NCI-H1092 (cell line): ENCODE measurements at regions not wholly inside any gene's neighbourhood (a gene's known extent, or its start where the extent isn't known, plus 50 kb on each side); places are given as distances from the start of the nearest gene placed in this dataset.

ENCODE experiments used
- DNase-seq: peaks from one replicate; lab custom pipeline; 2025; lab: John Stamatoyannopoulos, UW

DNA sequence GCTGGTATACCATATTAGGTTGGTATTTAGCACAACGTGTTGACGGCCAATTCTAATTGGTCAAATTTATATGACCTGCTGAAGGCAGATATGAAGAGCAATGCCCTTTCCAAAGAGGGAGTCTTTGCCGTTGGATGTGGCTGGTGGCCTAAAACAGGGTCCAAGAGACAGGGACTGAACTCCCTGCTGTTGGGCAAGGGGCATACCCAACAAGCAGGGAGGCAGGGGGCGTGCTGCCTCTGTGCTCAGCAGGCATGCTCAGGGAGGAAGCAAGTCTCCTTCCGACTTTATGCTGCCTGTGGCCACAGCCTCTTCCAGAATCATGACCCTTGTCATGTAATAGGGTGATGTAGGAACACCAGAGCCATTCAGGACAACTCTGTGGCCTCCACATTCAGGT is 167.7 kb upstream of the NPVF start:
- DNase-seq = no peak

DNA sequence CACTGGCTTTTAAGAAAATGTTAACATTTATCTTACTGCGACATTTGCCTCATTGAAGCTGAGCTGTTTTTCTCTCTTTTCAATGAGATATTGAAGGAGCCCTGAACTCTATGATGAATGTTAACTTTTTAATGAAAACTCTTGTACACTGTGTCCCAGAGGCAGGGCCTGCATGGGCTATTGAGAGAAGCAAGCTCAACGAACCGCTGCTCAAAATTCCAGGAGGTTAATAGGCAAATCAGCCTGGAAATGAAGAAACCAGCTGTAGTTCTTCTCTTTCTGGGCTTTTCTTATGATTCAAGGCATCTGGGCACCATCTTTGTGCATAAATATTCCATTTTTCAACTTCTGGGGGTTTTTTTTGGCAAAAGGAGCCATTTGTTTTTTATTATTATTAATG is 168.4 kb upstream of the NPVF start:
- DNase-seq = no peak

DNA sequence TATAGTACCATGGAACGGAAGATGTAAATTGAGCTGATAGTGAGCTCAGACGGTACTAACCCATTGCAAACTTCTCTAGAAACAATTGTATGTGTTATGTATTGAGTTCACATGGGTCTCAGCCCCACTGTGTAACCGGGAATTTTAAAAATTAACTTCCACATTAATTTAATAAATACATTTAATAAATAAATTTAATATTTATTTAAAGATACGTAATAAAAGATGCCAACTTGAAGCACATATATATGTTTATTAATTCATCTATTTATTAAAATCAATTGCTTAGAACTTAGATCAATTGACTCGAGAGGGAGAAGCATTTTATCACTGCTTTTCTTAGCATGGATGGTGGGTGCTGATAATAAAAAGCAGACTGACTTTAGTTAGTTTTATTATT is 170.1 kb upstream of the NPVF start:
- DNase-seq = no peak

DNA sequence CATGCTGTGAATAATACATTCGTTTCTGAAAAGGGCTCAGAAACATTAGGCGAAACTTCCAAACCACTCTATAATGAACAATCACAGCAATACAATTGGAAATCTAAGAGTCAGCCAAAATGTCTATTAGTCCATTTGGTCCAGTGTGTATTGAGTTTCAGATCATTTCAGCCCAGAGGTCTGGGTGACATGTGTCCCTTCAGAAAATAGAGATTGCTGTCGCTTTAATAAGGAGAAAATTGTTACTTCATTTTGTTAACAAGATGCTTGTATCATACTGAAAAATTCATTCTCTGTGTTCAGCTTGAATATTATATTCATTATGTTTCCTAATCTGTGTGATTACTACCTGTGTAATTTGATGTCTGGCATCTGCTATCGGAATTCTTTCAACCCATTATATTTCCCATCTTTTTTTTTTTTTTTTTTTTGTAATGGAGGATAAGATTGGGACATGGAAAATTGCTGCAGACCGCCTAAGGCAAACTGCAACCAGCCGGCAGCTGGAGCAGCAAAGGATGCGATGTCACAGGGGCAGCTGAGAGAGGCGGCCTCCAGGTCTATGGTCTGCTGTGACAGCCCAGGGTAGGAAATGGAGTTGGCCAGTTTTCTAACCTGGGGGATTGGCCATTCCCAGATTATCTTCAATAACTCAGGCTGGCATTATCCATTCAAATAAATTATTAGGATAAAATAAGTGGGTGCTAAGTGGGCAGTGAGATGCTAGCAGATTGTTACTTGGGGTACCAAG is 170.9 kb upstream of the NPVF start:
- no peak for DNase-seq

DNA sequence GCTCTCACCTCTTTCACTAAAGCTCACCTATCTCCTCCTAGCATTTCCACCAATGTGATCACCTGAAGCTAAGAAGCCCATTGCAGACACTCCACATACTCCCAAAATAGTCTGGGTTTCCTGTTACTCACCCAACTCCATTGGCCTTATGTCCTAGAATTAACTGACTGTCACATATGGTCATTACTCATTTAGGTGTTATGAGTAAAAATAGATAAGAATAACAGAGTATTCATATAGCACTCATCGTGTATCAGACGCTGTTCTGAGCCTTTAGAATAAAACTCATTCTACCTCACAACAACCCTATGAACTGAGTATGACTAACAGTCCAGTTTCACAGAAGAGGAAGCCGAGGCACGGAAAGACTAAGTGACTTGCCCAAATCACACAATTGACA is 174.2 kb upstream of the NPVF start:
- no peak for DNase-seq

DNA sequence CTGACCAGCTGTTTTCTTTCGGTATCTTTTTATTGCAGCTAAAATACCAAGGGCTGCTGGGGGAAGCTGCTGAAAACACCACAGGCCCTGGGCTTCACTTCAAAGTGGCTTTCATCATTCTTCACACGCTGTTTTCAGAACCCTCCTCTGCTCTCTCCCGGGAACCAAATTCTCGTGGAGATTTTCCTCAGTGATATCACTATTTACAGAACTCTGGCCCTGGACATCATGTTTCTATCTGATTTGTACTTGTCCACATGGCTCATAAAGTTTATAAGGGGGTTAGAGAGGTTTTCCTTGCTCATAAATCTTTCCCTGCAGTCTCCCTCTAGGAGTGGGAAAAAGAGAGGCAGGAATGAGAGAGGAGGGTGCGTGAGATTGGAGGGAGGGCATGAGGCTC is 177.4 kb upstream of the NPVF start:
- no peak for DNase-seq

DNA sequence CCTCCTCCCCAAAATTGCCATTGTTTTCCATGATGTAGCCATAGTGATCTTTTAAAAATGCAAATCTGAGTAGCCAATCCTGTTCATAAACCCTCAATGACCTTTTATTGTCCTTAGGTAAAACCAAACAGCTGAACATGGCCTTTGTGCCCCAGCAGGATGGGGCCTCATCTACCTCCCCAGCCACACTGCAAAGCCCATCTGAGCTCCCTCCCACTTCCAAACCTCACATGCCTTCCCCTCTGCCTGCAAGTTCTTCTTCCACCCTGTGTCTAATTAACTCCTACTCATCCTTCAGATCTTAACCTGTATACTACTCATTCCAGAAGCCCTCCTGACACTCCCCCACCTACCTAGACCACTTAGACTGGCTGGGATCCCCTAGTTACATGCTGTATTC is 178.8 kb upstream of the NPVF start:
- DNase-seq = no peak

DNA sequence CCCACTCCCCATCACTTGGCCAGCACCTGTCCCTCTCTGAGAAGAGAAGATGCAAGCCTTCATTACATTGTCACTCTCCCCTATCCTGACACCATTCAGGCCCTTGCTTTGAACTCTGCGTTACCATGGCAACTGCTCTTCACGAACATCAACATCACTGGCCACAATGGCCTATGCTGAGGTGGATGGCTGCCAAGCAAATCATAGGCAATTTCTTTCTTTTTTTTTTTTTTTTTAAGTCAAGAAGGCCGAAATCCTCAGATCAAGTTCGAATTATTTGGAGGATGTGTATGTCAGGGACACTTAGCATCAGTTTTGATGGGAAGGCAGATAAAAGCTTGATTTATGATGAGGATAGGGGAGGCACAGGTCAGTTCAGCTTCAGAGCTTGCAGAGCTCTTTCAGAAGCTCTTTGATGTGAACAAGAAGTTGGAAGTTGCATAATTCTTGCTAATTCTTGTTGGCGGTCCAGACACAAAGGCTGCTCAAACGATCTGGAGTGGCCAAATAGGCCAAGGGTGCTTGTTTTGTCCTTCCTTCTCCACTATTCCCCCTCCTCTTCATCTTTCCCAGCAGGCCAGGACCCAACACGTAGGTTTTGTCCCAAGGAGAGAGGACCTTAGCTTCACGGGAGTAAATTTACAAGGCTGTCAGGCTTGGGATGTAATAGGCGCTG is 179.9 kb upstream of the NPVF start:
- DNase-seq = peak; percentile 51

DNA sequence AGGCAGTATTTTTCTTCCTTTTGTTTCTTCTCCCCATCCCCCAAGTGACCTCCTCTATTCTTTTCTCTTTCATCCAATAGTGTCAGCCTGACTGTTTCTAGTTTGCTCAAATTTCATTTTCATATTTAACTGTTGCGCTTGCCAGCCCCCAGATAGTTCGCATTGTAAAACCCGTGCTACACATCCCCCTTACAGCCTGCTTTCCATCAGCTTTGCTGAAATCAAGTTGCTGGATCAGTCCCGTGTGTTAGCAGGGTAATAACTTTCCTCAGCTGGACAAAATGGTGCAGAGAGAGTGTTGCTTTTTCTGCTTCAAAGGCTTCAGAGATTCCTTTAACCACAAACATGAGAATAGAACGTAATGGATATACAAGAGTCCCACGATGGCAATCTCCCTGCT is 180.6 kb upstream of the NPVF start:
- DNase-seq = no peak

DNA sequence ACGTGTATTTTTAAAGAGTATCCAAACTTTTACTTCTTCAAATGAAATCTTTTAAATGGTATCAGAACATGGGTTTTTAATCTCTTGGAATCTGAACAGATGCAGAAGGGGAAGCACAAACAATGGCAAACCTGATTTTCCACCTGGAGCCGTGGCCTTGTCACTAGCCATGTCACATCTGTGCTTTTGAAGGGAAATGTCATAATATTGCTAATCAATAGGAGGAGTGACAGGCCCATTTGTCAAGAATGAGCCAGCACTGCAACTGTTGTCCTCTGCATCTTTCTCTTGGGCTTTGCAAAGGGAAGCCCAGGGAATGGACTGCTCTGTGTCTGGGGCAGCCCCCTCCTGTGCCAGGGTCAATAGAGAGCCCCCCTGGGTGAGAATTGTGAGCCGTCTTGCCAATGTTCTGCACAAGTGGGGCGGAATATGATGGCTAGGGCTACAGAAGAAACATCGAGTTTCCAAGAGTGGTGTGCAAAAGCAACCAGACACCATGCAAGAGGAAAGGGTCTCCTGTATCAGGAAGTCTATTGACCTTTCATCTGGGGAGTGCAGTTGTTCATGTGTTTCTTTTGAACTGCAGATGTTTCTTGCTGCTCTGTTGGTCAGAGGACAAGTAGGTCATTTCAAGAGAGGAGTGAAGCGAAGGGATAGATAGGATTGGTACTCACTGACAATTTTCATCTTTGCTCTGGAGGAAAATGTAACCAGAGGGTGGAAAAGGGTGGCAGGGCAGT is 181.8 kb upstream of the NPVF start:
- DNase-seq = no peak

DNA sequence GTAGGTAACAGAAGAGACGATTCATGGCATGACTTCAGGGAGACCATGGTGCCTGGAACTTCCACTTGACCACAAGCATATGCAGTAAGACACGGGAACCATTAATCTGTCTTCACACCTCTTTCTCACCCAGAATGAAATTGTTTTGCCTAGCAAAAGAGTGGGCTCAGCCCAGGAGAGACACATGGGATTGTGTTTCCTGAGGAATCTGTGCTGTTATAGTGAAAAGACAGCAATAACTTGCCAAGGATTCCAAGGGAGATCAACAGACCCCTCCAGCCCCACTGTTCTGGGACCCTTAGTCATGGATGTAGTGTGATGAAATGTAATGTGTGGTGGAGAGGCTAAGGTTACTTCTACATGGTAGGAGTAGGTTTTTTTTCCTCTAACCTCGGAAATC is 192.5 kb upstream of the NPVF start:
- no peak for DNase-seq

DNA sequence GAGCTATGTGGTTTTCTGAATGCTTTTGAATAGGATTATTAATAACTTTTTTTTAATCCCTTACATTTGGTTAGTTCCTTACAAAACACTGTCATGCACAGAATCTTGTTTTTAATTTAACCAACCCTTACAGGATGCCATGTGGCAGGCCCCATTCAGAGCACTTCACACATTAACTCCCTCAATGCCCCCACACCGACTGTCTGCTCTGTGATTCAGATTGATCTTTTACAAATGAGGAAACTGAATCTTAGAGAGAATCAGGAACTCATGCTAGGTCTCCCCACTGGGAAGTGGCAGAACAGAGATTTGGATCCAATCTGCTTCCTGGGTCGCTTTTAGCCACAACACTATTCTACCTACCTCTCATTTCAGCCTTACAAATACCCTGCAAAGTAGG is 195.8 kb upstream of the NPVF start:
- DNase-seq = no peak

DNA sequence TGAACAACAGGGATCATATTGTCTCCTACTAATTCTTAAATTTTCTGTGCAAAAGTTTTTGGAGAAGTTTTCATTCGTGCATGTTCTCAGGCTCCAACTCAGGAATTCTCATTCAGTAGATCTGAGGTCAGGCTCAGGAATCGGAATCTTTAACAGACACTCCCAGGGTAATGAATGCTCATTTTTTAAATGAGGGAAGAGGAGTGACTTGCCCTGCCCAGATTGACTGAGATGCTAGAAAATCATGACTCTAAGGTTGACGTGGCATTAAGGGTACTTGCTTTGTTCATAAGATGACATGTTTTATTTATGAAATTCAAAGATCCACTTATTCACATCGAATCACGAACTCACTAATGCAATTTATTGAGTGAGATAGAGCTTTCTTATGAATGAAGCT is 196.6 kb upstream of the NPVF start:
- no peak for DNase-seq

DNA sequence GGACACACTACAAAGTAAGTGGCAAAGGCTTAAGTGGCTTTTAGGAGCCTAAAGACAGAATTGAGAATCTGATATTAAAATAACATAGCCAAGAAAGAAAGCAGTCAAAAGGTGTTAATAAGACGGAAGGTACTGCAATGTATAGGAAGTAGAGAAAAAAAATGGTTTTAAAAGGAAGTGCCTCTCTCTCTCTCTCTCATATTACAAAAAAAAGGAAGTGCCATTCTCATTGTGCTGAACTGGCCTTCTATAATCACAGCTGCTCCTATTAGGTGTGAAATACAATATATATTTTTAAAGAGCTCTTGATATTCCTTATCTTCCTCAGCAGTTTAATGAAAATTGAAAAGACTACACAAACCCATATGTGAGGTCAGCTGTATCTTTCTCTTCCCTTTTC is 199.4 kb upstream of the NPVF start:
- no peak for DNase-seq

DNA sequence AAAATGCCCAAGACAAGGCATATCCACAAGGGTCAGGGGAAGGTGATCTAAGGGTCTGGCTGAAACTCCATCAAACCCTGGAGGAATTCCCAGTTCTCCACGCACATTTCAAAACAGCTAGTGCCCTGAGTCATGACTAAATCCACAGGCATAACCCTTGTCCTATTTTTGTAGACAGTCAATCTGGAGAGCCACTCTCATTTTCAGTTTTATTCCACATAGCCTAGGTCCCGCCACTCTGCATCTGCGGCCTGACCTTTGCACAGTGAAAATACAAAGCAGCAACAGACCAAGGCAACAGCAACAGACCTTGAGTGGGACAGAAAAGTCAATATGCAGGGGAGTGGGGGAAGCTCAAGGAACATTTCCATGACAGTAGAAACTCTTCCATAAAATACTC is 201.4 kb upstream of the NPVF start:
- DNase-seq = no peak

DNA sequence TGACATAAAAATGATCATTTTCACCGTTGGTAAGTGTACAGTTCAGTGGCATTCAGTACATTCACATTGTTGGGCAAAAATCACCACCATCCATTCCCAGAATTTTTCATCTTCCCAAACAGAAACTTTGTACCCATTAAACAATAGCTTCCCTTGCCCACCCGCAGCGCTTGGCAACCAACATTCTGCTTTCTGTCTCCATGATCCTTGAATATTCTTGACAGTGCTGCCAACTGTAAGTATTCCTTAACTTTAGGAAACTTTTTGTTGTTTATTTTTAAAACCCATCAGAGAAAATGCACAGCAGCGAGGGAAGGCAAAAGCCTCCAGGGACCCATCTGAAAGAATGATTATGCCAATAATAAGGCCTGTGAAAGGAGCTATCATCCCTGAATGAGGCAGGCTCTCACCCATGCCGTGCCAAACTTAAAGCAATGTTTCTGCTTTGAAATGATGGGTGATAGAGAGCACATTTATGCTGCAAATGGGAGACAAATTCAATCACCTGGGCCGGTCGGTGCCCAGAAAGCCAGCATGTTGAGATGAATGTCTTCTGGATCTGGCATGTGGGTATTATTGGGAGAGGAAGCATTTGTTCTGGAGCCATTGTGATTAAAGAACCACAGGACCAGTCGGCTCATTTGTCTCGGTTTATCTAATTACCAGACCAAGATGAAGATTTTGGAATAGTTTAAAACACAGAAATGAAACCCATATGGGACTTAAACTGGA is 202.1 kb upstream of the NPVF start:
- no peak for DNase-seq

DNA sequence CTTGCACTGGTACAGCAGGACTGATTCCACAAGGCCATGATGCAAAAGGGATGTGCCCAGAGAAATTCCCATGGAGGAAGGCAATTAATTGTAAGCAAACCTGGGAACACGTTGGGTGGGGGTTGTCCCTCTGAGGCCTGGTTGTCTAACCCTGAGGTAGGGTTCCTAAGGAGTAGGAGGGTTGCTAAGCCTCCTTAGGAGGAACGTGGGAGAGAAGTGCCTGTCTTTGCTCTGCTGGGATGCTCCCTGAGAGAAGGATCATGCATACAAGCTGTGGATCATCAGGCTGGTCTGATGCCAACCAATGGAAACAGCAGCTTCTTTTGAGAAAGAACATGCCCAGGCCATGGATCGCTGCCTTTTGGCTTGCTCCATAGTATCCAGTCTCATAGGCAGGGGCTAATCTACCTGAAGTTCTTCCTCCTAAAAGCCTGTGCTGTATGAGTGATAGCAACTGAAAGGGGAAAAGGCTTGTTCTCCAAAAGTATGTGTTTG is 203.7 kb upstream of the NPVF start:
- no peak for DNase-seq

DNA sequence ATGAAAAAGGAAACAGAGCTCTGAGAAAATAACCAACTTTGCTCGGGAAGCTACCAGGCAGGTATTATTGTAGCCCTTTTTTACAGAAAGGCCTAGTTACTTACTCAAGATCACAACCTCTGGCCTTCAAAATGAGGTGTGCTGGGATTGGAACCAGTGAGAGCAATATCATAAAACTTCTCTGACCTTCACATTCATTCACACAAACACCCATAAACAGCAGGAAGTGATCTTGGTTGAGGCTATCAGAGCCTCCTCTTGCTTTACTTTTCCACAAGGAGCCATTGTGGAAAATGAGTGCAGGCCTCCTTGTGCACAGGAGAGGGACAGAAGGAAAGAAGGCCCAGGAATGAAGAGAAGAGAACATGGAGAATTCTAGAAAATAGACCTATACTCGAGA is 204.5 kb upstream of the NPVF start:
- DNase-seq = no peak

DNA sequence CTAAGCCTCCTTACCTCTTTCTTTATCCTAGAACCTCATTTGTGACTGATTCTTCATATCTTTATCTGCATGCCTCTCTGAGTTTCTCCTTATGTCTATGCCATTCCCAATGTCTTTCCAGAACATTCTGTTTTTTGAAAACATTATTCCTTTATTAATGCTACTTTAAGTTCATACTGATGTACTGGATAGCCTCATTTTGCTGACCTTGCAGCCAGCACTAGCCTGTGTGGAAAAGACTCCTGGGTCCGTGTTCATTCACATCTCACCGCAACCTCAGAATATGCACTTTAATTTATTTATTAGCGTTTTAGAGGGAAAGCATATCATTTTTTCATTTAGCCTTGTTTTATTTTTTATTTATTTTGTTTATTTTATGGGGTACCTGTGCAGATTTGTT is 208.1 kb upstream of the NPVF start:
- no peak for DNase-seq

DNA sequence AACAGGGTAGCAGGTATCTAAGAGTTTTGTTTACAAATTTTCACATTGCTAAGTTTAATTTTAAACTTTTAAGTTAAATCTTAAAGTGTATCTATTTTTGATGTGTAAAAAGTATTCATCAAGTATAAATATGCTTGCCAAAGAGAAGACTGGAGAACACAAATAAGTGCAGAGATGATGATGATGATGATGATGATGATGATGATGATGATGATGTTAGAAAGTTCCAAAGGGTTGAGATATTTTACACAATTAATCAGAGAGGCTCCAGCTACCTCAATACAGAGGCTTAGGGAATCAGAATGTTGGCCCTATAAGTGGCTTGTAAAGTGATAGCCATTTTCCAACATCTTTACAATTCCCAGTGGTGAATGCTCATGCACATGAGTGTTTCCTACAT is 209.0 kb upstream of the NPVF start:
- no peak for DNase-seq

DNA sequence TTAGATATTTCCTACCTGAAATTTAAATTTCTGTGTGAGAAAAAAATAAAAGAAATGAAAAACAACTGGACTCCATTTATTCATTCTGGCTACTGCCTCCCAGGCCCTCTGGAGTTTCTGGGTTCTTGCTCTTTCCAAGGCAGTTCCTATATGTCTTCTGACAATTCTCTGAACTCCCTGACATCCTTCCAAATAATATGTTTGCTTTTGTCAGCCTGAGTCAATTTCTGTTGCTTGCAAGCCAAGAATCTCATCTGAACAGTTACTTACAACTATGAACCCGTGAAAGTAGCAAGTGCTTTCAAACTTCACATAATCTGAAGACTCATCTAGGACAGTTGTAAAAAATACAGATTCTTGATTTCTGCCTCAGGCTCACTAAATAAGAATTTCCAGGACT is 216.7 kb upstream of the NPVF start:
- DNase-seq = no peak

DNA sequence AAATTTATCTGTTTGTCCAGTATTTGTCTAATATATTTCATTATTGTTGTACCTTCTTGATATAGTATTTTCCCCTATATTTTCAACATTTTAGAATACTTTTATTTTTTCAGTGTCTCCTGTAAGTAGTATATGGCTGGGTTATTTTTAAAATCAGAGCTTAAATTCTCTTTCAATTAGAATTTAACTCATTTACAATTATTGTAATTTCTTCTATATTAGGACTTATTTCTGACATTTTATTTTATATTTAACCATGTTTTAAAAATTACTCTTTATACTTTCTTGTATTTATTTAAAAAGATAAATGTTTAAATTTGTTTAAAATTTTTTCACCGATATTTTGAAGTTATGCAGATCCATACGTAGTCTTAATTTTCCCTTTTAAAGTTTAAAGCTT is 220.0 kb upstream of the NPVF start:
- no peak for DNase-seq

DNA sequence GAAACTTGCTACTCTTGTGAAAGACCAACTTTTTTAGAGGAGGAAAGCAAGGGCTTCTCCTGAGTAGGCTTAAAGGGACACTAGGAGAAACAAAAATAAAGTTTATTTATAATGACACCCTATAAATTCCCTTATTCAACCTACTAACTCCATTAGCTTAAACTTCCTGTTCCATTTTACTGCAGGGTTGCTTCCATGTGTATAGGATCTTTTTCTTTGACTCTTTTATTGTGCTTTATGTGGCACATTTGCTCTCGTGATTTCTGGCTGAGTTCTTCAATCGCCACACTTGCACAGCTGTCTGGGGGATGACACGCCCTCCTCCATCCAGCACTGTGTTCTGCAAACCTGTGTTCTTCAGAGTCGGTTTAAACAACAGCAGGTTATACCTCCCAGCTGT is 225.7 kb upstream of the NPVF start:
- DNase-seq = no peak
